ENCODE measurements at regions not wholly inside any gene's neighbourhood (a gene's known extent, or its start where the extent isn't known, plus 50 kb on each side); places are given as distances from the start of the nearest gene placed in this dataset.

DNA sequence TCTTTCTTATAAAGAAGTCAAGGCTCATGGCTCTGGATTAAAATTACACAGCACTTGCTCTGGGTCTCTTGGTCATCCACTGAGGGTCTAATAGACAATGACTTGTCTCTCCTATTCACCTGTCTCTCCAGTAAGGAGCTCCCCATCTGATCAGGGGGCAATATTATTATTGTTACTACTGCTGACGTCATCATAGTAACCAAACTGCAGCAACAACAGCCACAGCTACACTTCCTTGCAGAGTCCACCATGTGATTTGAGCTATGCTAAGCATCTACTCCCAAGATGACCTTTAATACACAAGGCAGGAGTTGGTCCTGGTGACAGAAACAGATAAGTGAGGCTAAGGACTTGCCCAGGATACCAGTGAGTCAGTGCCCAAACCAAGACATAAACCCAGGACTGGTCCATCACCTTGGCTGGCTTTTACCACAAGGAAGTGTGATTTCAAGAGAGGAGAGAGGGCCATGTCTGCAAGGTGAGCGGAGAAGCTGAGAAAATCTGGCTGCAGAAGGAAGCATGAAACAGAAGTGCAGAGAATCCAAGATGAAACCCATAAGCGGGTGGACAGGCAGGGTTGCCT is 602.5 kb downstream of the PTPRU start:
- TF ChIP-seq, protein P1, sequence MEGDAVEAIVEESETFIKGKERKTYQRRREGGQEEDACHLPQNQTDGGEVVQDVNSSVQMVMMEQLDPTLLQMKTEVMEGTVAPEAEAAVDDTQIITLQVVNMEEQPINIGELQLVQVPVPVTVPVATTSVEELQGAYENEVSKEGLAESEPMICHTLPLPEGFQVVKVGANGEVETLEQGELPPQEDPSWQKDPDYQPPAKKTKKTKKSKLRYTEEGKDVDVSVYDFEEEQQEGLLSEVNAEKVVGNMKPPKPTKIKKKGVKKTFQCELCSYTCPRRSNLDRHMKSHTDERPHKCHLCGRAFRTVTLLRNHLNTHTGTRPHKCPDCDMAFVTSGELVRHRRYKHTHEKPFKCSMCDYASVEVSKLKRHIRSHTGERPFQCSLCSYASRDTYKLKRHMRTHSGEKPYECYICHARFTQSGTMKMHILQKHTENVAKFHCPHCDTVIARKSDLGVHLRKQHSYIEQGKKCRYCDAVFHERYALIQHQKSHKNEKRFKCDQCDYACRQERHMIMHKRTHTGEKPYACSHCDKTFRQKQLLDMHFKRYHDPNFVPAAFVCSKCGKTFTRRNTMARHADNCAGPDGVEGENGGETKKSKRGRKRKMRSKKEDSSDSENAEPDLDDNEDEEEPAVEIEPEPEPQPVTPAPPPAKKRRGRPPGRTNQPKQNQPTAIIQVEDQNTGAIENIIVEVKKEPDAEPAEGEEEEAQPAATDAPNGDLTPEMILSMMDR (IDR thresholded peaks at IDR 0.05), result no peak
- no peak for TF ChIP-seq POLR2A (IDR thresholded peaks at IDR 0.05)

Measured in thyroid gland (tissue), 4 donors.